ENCODE measurements at regions not wholly inside any gene's neighbourhood (a gene's known extent, or its start where the extent isn't known, plus 50 kb on each side); places are given as distances from the start of the nearest gene placed in this dataset.

- TF ChIP-seq SMC3 (IDR thresholded peaks at IDR 0.05; ENCODE audit: low read depth, low read length), result no peak
- no peak for TF ChIP-seq USF2 (IDR thresholded peaks at IDR 0.05; ENCODE audit: low read depth, low read length)
- TF ChIP-seq, protein P1, sequence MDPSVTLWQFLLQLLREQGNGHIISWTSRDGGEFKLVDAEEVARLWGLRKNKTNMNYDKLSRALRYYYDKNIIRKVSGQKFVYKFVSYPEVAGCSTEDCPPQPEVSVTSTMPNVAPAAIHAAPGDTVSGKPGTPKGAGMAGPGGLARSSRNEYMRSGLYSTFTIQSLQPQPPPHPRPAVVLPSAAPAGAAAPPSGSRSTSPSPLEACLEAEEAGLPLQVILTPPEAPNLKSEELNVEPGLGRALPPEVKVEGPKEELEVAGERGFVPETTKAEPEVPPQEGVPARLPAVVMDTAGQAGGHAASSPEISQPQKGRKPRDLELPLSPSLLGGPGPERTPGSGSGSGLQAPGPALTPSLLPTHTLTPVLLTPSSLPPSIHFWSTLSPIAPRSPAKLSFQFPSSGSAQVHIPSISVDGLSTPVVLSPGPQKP (IDR thresholded peaks at IDR 0.05; ENCODE audit: borderline replicate concordance, low read depth, low read length), result no peak
- TF ChIP-seq CHD1 (IDR thresholded peaks at IDR 0.05; ENCODE audit: low read depth, low read length), result no peak
- TF ChIP-seq BHLHE40 (IDR thresholded peaks at IDR 0.05; ENCODE audit: low read depth, low read length), result no peak
- TF ChIP-seq NFE2L2 (IDR thresholded peaks at IDR 0.05; ENCODE audit: low read depth, low read length), result no peak
- in situ Hi-C loops (cut with MboI; ENCODE audit: low sequenced_read_pairs), result no loop called here
Observed at GRCh38 chr12:131530041-131530332, 180.9 kb upstream of the SFSWAP start.

More at GRCh38 chr12:131530041-131530332, 180.9 kb upstream of the SFSWAP start:
- no peak overlapping the region for H3K56ac ChIP-seq (ENCODE audit: extremely low read depth, insufficient read depth, low read length)
- no peak overlapping the region for H4K5ac ChIP-seq (ENCODE audit: low read depth, low read length)
- no peak for ATAC-seq (ENCODE audit: low read depth)
- no peaks in the 10 kb centered on the region for H4K20me1 ChIP-seq (ENCODE audit: insufficient read depth, low read length)
- H4K91ac ChIP-seq (ENCODE audit: insufficient read depth, low read depth, low read length), result no peak overlapping the region
- no peak for DNase-seq
- H2AFZ ChIP-seq (replicated peaks; ENCODE audit: low read length, poor library complexity), result no peak overlapping the region
- dilution Hi-C loops (cut with HindIII; ENCODE audit: low sequenced_read_pairs, unreplicated experiment) (no loop called here), intact Hi-C loops (cut with micrococcal nuclease) (no loop called here)
- no peaks in the 10 kb centered on the region for H3K36me3 ChIP-seq (ENCODE audit: control insufficient read depth, insufficient read depth, low read length)
- no peak overlapping the region for H3K4me3 ChIP-seq (ENCODE audit: insufficient read depth, low read depth, low read length)
- no CpG with 5 or more reads among the region's 7 CpGs for WGBS, 2 experiments (ENCODE audit: extremely low coverage in 2 of 2, insufficient read length in 1 of 2)
- no peak overlapping the region for H3K9ac ChIP-seq (ENCODE audit: low read depth, low read length)
- H3K27ac ChIP-seq (ENCODE audit: insufficient read depth, low read length), result no peak overlapping the region
- H3K14ac ChIP-seq (replicated peaks; ENCODE audit: low read depth, low read length), result no peak overlapping the region
- H4K8ac ChIP-seq (ENCODE audit: low read depth in 2 of 2, low read length in 2 of 2), result no peak overlapping the region
- no peak overlapping the region for H3K4ac ChIP-seq (ENCODE audit: low read depth, low read length)
- no TSS peak for BruUV-seq (replicated peaks)
- H3K23ac ChIP-seq (ENCODE audit: low read depth, low read length), result no peak overlapping the region
- H2AK9ac ChIP-seq (replicated peaks; ENCODE audit: low read depth, low read length, poor library complexity), result no peak overlapping the region
- CTCF ChIA-PET, result no interaction called here
- H3K79me1 ChIP-seq (ENCODE audit: low read depth in 1 of 2, low read length in 2 of 2), result no peaks in the 10 kb centered on the region
- H3K9me1 ChIP-seq (ENCODE audit: insufficient read depth, low read length), result no peaks in the 10 kb centered on the region
- H3K4me2 ChIP-seq (ENCODE audit: low read depth, low read length), result no peak overlapping the region
- H2BK5ac ChIP-seq (ENCODE audit: low read depth, low read length, poor library complexity, severe bottlenecking), result no peak overlapping the region
- no peak overlapping the region for H2BK15ac ChIP-seq (ENCODE audit: low read depth, low read length)
- no peaks in the 10 kb centered on the region for H3K27me3 ChIP-seq (ENCODE audit: control insufficient read depth, insufficient read depth, low read length)
- no peak overlapping the region for H2BK20ac ChIP-seq (ENCODE audit: low read depth, low read length)
- no peaks in the 10 kb centered on the region for H3K4me1 ChIP-seq (ENCODE audit: control insufficient read depth, insufficient read depth, low read length)
- H2AK5ac ChIP-seq (ENCODE audit: low read depth, low read length), result no peak overlapping the region
- no peak overlapping the region for H3K18ac ChIP-seq (ENCODE audit: low read depth, low read length)
- H3K9me3 ChIP-seq (ENCODE audit: control insufficient read depth, insufficient read depth, low read length), result peaks cover 35% of the 10 kb centered on the region
- H2BK120ac ChIP-seq (ENCODE audit: low read depth, low read length), result no peak overlapping the region
- POLR2A ChIA-PET (ENCODE audit: unreplicated experiment), result no interaction called here

All from IMR-90 (cell line).